ENCODE measurements at regions not wholly inside any gene's neighbourhood (a gene's known extent, or its start where the extent isn't known, plus 50 kb on each side); places are given as distances from the start of the nearest gene placed in this dataset.
"Not testable (repeated sequence)": the region's sequence is repeated elsewhere in the genome, so short reads cannot be mapped to it uniquely, and the experiment has no call there.

DNA sequence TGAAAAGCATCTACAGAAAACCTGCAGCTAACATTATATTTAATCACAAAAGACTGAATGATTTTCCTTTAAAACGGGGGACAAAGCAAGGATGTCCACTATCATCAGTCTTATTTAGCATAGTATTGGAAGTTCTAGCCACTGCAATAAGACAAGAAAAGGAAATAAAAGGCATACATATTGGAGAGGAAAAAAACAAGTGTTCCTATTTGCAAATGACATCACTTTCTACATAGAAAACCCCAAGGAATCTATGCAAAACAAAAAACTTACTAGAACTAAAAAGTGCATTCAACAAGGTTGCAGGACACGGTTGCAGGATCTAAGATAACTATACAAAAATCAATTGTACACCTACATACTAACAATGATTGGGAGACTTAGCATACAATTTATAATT lies 101.6 kb upstream of the MEF2A start:
- DNase-seq, result no peak

DNA sequence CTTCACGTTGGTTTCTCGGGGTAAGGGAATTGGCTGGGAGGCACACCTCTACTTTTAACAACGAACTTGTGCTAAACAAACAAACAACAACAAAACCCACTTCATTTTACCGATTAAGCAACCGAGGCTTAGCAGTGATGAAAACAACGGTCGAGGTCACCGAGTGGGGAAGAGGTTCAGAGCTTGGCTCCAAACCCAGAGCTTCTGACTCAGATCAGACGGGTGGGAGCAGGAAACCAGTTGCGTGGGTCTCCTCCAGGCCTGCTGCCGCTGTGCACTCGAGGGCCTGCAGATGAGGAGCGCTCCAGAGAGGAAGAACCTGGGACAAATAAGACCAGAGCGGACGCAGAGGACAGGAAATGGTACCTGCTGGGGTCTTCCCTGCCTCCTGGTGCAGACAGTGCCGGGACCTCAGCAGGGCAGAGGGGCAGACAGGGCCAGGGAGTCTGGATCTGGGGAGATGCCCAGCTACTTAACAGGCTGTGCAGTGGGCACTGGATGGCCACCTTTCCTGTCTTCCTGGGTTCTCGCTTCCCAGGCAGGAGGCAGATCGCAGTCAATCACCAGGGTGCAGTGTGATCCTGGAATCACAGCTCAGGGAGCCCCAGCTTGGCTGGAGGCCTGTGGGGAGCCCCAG lies 99.0 kb upstream of the MEF2A start:
- no peak for DNase-seq

DNA sequence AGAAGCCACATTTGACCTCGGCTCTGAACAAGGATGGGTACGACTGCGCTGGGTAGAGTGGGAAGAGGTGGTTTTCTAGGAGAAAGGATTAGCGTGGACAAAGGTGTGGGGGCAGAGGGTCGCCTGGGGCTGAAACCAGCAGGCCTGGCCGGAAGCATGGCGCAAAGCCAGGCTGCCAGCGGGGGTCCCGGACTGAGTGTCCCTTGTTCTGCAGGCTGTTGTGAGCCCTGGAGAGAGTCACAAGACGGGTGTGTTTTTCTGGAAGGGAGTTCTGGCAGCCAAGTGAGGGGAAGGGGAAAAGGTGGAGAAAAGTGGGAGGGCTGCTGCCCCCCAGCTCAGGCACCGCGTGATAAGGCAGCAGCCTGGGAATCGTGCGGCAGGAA lies 98.5 kb upstream of the MEF2A start:
- DNase-seq, result no peak

DNA sequence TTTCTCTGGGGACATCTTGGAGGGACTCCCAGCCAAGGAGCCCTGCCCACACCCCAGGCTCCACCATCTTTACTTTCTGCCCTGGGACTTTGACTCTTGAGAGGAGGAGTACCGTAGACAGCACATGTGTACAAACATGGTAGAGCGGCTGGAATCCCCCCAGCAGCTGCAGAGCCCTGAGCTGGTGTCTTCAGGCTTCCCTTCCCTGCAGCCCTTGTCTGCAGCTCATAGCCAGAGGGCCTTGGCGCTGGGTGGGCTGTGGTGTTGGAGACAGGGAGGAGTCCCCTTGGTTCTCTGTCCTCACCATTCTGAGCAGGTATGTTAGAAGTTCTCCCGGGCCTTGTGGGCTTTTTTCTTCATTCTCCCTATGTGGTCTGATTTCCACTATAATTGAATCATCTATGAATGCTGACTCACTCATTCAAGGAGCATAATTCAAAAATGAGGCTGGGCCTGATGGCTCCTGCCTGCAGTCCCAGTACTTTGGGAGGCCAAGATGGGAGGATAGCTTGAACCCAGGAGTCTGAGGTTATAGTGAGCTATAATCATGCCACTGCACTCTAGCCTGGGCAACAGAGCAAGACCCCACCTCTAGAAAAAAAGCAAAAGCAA lies 97.8 kb upstream of the MEF2A start:
- DNase-seq, result no peak

DNA sequence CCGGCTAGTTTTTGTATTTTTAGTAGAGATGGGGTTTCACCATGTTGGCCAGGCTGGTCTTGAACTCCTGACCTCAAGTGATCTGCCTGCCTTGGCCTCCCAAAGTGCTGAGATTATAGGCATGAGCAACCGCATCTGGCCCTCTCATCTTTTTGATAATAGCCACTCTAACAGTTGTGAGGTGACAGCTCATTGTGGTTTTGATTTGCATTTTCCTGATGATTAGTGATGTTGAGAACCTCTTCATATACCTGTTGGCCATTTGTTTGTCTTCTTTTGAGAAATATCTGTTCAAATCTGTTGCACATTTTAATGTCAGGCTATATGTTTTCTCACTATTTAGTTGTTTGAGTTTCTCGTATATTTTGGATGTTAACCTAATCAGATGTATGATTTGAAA lies 95.6 kb upstream of the MEF2A start:
- DNase-seq, result not testable (repeated sequence)

DNA sequence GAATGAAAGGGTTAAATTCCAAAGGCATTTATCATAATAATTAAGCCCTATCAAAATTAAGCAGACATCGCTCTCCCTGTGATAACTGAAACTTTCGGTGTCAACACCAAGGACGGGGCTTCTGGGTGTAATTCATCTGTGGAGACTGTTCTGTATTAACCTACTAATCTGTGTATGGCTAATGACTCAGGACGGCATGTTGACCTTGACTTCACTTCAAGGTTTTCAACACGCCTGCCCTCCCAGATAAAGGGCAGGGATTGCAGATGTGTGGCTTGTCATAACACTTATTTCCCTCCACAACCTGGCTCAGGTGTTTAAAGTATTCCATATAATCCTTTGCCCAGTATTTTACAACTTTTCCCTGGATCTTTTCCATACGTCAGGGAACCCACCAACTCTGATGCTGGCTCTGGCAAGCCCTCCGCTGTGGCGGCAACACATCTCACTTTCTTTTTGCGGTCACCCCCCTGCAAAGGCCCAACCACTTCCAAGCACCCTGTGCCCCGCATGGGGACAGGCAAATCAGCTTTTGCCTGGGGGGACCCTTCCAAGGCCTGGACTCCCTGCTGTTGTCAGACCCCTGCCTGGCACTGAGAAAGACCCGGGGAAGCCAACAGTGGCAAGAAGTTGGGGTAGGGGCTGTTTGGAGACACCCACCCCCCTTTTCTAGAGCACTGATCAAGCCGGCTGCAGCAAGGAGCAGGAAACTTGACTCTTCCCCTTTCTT lies 93.2 kb upstream of the MEF2A start:
- no peak for DNase-seq

DNA sequence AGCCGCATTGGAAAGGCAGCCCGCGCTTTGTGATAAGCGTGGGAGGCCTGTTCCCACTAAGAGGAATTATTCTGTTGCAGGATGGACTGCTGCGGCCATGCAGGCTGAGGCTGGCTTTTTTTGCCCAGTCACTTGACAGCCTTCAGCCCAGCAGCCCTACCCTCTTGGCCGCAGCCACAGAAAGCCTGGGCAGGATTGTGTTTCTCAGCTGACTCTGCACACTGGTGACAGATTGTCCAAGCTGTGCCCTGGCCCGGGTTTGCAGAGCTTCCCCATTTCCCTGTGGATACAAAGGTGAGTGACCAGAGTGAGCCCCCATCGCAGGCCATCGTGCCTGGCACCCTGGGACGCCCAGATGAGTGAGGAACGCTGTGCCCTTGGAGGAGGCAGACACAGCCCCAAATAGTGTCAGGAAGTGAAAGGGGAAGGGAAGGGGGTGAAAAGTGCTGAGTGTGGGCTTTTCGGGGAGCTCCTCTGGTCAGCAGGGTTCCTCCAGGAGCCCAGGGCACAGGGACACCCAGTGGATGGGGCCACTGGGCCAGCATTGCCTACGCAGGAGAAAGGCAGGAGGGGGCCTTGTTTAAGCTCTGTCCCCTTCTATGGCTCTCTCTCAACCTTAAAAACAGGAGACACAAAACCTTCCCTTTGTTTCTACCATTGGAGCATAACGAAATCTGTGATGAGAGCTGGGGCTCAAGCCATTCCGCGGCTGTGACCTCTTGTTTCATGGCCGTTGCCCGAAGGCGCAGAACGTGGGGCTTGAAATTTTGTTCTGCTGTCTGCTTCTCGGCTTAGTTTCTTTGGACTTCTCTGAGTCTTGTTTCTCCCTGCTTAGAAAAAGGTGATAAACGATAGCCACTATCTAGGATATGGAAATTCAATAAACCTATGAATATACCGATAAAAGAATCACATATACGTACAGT lies 91.5 kb upstream of the MEF2A start:
- no peak for DNase-seq

DNA sequence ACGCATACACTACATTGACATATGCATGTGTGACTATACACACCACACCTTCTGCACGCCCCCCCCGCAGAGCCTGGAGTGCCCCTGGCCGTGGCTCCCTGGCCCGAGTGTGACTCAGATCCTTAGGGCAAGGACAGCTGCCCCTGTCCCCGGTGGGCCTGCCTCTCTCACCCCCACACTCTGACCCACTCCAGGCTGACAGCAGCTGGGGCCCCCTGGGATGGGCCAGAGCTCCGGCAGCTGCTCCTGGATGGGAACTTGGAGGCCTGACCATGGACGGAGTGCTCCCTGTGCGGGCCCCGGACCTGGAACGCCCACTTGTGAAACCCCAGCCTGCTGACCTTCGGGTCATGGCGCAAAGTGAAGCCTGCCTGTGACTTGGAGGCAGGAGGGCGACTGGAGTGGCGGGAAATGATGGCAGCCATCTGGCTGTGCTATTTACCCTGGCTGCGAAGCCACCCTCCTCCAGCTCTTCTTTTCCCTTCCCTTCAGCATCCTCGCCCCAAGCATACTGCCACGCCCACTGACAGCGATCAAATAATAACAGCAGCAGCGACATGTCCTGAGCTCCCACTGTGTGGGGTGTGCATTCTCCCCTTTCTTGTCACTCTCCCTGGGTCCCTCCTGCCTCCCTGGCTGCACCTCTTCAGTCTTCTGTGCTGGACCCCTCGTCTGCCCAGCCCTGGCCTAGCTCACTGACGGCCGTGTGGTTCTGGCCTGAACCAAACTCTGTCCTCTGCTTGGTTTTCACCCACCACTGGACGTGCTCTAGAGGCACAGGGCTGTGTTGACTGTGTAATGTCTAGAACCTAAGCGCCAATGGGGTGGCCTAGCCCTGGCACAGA lies 90.7 kb upstream of the MEF2A start:
- no peak for DNase-seq

DNA sequence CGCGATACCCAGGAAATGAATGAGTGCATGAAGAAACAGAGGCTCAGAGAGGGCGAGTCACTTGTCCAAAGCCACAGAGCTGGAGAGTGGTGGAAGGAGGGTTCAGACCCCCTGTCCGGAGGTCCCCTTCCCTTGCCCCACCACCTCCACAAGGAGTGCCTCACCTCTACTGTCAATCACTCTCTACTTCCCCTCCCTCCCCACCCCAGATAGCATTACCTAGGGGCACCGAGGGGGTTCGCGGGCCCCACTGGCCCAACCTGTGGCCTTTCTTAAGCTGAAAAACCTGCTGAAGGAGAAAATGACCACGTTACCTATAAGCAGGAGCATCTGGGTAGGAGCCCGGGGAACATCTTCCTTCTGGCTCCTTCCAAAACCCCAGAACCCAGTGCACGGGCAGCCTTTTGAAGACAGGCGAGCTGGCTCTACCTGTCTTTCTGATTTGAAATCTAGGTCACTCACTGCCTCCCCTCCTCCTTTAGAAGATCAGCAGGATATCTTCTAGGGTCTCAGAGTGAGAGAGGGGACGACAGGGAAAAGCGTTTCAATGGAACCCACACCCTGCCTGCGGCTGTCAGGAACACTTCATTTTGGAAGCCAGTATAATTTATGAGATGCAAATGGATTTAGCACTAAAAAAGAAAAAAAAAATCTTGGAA lies 89.9 kb upstream of the MEF2A start:
- no peak for DNase-seq

DNA sequence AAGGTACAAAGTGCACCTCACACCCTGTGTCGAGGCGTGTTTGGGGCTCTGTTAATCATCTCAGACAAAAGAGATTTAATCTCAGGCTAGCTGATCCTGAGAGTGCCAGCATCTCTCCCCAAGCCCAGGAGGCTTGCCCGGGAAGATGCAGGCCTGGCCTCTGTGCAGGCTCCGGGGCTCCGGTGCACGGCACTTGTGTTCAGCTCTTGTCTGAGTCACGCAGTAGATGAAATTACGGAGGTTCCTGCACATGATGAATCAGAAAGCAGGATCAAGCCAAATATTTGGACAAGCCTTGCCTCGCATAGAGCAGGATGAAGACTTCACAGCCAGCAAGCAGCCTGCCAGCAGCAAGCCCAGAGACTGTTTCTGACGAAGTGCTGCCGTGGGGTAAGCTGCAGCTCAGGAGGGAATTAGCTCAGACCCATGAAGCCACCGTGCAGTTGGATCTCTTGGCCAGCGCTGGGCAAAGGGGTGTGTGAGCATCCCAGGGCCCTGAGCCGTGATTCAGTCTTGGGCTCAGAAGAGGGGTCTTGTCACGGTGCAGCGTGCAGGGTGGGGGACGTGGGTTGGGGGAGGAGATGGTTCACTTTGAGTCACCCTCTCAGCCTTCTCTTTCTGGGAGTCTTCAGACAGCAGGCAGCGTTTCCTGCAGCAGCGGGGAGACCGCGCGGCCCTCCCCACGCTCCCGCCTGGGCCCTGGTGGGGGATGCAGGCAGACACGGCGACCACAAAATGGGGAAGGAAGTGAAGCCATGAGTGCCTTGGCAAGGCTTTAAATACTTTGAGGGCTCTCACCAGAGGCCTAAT lies 89.2 kb upstream of the MEF2A start:
- DNase-seq, result peak; percentile 74

DNA sequence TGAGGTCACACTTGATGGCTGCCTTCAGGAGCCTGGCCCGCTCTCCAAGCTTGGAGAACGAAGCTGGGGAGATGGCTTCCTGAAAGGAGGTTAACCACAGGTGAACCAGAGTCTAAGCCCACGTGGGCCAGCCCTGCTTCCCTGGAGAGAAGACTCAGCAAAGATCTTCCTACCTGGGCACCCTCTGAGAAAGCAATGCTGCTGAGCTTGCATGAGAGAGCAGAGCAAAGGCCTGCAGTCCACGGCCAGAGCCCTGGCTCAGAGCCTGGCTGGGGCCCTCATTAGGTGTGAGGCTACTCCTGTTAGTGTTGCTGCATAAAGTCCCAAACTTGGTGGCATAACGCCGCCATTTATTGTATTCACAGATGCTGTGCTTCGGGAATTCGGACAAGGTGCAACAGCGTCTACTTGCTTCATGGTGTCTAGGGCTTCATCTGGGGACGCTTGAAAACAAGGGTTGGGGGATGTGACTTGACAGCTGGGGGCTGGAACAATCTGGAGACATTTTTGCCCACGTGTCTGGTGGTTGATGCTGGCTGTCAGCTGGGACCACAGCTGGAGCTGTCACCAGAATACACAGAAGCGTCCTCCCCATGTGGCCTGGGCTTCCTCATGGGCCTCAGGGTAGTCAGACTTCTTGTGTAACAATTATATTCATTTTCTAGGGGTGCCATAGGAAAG lies 87.9 kb upstream of the MEF2A start:
- DNase-seq, result no peak

DNA sequence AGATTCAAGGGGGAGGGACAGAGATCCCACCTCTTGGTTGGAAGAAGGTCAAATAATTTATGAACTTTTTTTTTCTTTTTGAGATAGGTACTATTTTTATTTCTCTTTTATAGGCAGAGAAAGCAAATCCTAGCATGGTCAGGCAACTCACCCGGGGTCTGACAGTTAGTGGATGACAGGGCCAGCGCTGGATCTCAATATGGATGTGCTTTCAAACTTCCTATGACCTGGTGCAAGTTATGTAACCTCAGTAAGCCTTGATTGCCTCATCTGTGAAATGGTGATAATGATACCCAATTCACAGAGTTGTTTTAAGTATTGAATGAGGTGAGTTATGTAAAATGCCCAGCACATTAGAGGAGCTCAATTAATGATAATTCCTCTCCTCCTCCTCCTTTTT lies 86.8 kb upstream of the MEF2A start:
- no peak for DNase-seq

DNA sequence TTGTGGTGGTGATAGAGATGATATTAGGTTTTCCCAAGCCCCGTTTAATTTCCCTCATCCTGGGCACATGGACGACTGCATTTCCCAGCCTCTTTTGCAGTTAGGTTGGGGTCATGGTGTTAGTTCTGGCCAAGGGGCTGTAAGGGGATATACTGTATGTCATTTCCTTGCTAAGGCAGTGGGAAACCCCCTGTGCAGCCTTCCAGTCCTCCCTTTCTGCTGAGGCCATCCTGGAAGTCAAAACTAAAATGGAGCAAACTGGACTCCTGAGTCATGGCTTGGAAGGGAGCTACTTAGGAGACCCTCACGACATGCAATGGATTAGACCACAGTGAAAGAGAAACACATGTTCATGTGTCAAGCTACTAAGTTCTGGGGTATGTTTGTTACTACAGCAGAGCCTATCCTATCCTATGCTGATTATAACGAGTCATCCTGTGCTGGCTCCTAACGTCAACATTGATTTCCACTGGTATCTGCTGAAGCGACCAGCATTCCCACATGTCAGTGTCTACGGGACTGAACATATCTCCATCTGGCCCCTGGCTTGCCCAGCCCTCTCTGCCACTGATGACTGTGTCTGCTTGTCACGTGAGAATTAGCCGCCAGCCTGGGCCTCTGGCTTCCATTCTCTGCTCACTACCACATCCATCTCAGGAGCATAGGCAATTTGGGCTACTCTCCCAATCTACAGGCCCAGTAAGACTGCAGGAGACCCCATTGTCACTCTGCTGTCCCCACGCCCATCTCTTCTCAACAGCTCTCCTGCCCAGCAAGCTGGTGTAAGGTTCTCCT lies 85.6 kb upstream of the MEF2A start:
- no peak for DNase-seq

DNA sequence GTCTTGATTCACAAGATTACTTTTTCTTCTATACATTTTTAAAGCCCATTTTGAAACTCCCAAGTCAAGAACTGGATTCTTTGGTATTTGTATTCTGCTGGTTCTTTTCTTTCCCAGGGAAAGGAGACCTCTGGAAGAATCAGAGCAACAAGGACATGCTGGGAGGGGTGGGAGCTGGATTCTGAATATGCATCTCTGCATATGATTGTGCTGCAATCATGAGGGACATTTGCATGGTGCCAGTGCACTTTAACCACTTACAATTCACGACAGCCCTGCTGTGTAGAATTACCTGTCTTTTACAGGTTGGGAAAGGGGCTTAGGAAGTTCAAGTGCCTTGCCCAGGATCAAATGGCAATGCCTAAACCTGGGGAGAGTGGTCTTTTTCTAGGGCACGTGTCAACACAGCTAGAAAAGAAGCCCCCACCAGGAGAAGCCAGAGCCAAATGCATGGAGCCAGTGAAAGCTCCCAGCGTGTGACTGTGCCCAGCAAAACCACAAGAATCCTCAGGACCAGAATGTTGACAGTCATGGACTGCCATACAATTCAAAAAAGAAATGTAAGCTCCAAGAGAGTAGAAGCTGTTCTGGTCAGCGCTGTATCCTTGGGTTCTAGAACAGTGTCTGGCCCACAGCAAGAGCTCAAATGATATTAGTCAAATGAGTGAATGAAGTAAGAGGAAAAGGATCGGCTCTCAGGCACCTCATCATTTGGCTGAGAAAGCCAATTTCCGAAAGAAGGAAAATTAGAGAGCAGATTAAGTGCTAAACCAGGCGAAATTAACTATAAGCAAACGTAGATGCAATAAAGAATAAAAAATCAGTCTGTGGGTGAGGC lies 84.5 kb upstream of the MEF2A start:
- no peak for DNase-seq

DNA sequence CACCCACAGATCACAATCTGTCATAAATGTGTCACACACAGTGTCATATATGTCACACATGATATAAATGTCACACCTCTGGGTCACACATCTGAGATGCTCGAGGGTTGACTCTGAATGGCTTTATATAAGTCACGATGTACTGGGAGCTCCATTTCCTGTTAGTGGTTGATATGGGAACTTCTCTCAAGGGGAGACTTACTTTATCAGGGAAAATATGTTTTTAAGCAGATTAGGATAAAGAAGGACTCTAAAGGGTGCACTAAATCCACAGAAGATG lies 83.9 kb upstream of the MEF2A start:
- DNase-seq, result no peak

DNA sequence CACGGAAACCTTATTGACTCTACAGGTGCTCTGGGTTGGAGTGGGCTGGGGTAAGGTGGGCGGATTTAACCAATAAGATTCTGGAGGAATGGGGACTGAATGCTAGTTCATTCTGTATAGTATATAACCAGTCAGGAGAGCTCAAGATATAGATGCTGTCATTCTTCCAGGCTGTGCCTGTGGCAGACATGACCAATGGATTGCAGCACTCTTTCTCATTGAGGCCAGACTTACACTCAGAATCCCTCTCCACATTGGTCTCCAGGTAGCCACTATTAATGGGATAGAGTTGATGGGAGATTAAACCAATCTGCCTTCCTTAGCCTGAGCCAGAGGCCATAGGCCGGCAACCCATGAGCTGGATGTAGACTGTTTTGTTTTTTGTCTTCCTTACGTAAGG lies 82.8 kb upstream of the MEF2A start:
- DNase-seq, result no peak

DNA sequence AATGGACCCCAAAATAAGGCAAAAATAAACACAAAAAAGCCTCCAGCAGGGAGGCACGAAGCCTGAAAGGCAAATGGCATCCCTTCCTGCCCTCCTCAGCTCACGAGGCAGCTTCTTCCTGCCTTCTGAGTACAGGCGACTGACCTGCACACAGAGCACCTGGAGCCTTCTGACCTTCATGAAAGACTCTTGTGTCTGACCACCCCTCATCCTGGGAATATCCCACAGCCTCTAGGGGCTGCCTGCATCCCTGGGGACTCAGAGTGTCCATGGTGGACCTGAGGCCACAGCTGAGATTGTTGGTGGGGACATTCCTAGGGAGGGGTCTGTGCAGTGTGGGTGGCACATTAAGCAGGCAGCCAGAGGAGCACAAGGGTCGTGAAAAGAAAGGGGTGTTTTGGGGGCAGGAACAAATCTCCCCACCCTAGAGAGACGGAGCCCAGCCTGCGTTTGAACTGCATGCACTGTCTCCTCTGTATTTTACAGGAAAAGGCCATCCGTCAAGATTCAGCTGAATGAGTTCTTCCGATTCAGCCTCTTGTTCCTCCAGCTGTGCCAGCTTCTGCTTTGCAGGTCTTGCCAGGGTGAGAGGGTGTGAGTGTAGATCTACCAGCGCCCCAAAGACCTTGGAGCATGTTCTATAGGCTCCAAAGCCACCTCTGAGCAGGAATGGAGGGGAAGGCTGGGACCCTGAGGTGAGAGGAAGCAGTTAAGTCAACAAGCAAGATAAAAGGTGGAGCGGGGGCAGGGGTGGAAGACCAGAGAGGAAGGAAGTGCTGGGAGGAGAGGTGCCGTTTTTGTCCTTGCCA lies 80.4 kb upstream of the MEF2A start:
- DNase-seq, result peak; percentile 19

DNA sequence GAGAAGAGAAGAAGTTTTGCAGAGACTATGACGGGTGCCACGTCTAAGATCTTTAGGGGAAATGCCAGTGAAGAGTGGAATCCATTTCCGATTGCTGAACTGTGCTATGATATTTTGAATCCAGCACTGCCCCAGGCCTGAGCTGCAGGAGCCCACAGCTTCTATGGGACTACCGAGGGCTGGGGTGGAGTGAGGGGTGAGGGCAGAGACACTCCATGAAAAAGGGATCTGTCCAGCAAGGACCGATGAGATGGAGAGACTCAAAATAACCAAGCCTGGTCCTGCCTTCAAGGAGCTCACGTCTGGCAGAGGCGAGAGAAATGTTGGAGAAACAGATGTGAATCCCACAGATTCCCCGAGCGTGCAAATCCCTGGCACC lies 79.8 kb upstream of the MEF2A start:
- no peak for DNase-seq

All from CD4-positive, alpha-beta T cell treated with Interleukin-6 for 4 hours (primary cell).